H1 (cell line): ENCODE measurements at regions not wholly inside any gene's neighbourhood (a gene's known extent, or its start where the extent isn't known, plus 50 kb on each side); places are given as distances from the start of the nearest gene placed in this dataset.
"Not testable (repeated sequence)": the region's sequence is repeated elsewhere in the genome, so short reads cannot be mapped to it uniquely, and the experiment has no call there.

Source experiments
- CTCF ChIA-PET: fragments of 300-600 bp; sonication (Branson Sonifier 250); formaldehyde crosslinking; loops from one replicate; lab custom pipeline; 2021; ENCODE audit not compliant: partially characterized antibody; lab: Charles Lee
- POLR2A ChIA-PET: fragments of 300-600 bp; sonication (Branson Sonifier 250); formaldehyde crosslinking; loops from one replicate; lab custom pipeline; 2021; ENCODE audit warnings: inconsistent platforms; ENCODE audit not compliant: partially characterized antibody; lab: Charles Lee
- DNase-seq, 2 experiments: peaks; one replicate each; pipeline versions ENCODE4 v3.0.0 to v3.0.0-alpha.2; 2010 to 2022; ENCODE audit warnings: low spot score in 2 of 2, low read depth in 1 of 2, mixed read lengths in 1 of 2
- FAIRE-seq: peaks from 2 replicates; lab custom pipeline; 2011; peaks lifted over from hg19 to GRCh38; lab: Jason Lieb, UNC
- H2AFZ ChIP-seq: 2 replicates; pipeline ENCODE4 v1.8.1; 2012; ENCODE audit warnings: low read length, inconsistent platforms
- H2AK5ac ChIP-seq: 2 replicates; pipeline ENCODE4 v1.6.1; 2013; ENCODE audit warnings: low read depth, low read length
- H2BK120ac ChIP-seq: replicated peaks from 2 replicates; pipeline ENCODE3; 2013; ENCODE audit warnings: low read depth, low read length, inconsistent platforms
- H2BK12ac ChIP-seq: 2 replicates; pipeline ENCODE4 v1.6.1; 2013; ENCODE audit warnings: low read depth, low read length
- H2BK15ac ChIP-seq: 2 replicates; pipeline ENCODE4 v1.6.1; 2013; ENCODE audit warnings: low read length
- H2BK20ac ChIP-seq: 2 replicates; pipeline ENCODE4 v1.6.1; 2013; ENCODE audit warnings: low read length
- H2BK5ac ChIP-seq: 2 replicates; pipeline ENCODE4 v1.6.1; 2013; ENCODE audit warnings: low read depth, low read length
- H3K14ac ChIP-seq: 2 replicates; pipeline ENCODE4 v1.6.1; 2013; ENCODE audit warnings: inconsistent platforms; ENCODE audit not compliant: insufficient read length
- H3K18ac ChIP-seq: 2 replicates; pipeline ENCODE4 v1.6.1; 2013; ENCODE audit warnings: low read length; ENCODE audit errors: extremely low read depth
- H3K23ac ChIP-seq: 2 replicates; pipeline ENCODE4 v1.6.1; 2013; ENCODE audit warnings: inconsistent platforms; ENCODE audit not compliant: insufficient read length
- H3K23me2 ChIP-seq: 2 replicates; pipeline ENCODE4 v1.6.1; 2013; ENCODE audit warnings: low read depth, low read length
- H3K27ac ChIP-seq: 2 replicates; pipeline ENCODE4 v1.6.1; 2011; ENCODE audit warnings: low read depth, low read length, inconsistent platforms
- H3K27me3 ChIP-seq, 4 experiments: replicated peaks in 1 of 4; 1 replicate in 1 of 4; 2 replicates in 3 of 4; pipeline versions ENCODE4 v1.6.1 to v1.8.1; 2011 to 2013; ENCODE audit warnings: low read length in 3 of 4, mild to moderate bottlenecking in 3 of 4, inconsistent platforms in 2 of 4, mixed read lengths in 2 of 4, moderate library complexity in 1 of 4; ENCODE audit not compliant: control insufficient read depth in 3 of 4, insufficient read depth in 3 of 4; ENCODE audit errors: extremely low read depth in 1 of 4
- H3K36me3 ChIP-seq, 4 experiments: 2 replicates each; pipeline versions ENCODE4 v1.6.1 to v1.8.1; 2011 to 2013; ENCODE audit warnings: mild to moderate bottlenecking in 4 of 4, low read length in 3 of 4, moderate library complexity in 2 of 4, control low read depth in 1 of 4, inconsistent platforms in 1 of 4; ENCODE audit not compliant: insufficient read depth in 4 of 4, control insufficient read depth in 2 of 4
- H3K4ac ChIP-seq: replicated peaks from 2 replicates; pipeline ENCODE3; 2013; ENCODE audit warnings: low read length, low read depth, mixed read lengths, inconsistent platforms; ENCODE audit not compliant: insufficient read length
- H3K4me1 ChIP-seq, 4 experiments: replicated peaks in 1 of 4; 1 replicate in 1 of 4; 2 replicates in 3 of 4; pipeline versions ENCODE4 v1.6.1 to v1.8.1; 2011 to 2013; ENCODE audit warnings: low read length in 3 of 4, inconsistent platforms in 2 of 4, mixed read lengths in 1 of 4; ENCODE audit not compliant: insufficient read depth in 4 of 4, control insufficient read depth in 3 of 4
- H3K4me2 ChIP-seq, 2 experiments: 2 replicates each; pipeline versions ENCODE4 v1.6.1 to v1.8.1; 2011 to 2013; ENCODE audit warnings: low read depth in 2 of 2, low read length in 2 of 2, control low read depth in 1 of 2, inconsistent platforms in 1 of 2, mild to moderate bottlenecking in 1 of 2; ENCODE audit not compliant: insufficient read depth in 1 of 2
- H3K4me3 ChIP-seq, 4 experiments: fragments of 200-600, 300-600 bp in 1 of 4; sonication (generic), shearing (Covaris generic), sonication (Bioruptor Twin) in 1 of 4; 2 replicates each; pipeline versions ENCODE4 v1.5.1 to v1.8.1; 2011 to 2016; ENCODE audit warnings: low read length in 4 of 4, low read depth in 3 of 4, control low read depth in 2 of 4, inconsistent platforms in 2 of 4, mild to moderate bottlenecking in 2 of 4, mixed read lengths in 1 of 4, moderate library complexity in 1 of 4; ENCODE audit not compliant: insufficient read depth in 2 of 4; ENCODE audit errors: extremely low read depth in 1 of 4
- H3K56ac ChIP-seq: replicated peaks from 2 replicates; pipeline ENCODE3; 2013; ENCODE audit warnings: low read depth, mild to moderate bottlenecking, mixed read lengths, low read length, inconsistent platforms; ENCODE audit not compliant: insufficient read length
- H3K79me1 ChIP-seq: 2 replicates; pipeline ENCODE4 v1.6.1; 2013; ENCODE audit warnings: low read depth, low read length, control low read depth
- H3K79me2 ChIP-seq, 2 experiments: 2 replicates each; pipeline versions ENCODE4 v1.6.1 to v1.8.1; 2012 to 2013; ENCODE audit warnings: low read length in 2 of 2, mild to moderate bottlenecking in 2 of 2, inconsistent platforms in 1 of 2; ENCODE audit not compliant: insufficient read depth in 2 of 2, control insufficient read depth in 1 of 2
- H3K9ac ChIP-seq, 4 experiments: replicated peaks in 1 of 4; 1 replicate in 1 of 4; 2 replicates in 3 of 4; pipeline versions ENCODE4 v1.6.1 to v1.8.1; 2011 to 2013; ENCODE audit warnings: low read depth in 3 of 4, low read length in 3 of 4, control low read depth in 2 of 4, mild to moderate bottlenecking in 2 of 4, moderate library complexity in 2 of 4, inconsistent platforms in 1 of 4; ENCODE audit errors: extremely low read depth in 1 of 4
- H3K9me3 ChIP-seq, 2 experiments: 2 replicates each; pipeline versions ENCODE4 v1.6.1 to v1.8.1; 2012 to 2013; ENCODE audit warnings: mild to moderate bottlenecking in 2 of 2, moderate library complexity in 2 of 2, control low read depth in 1 of 2, inconsistent platforms in 1 of 2, low read depth in 1 of 2, low read length in 1 of 2, mixed read lengths in 1 of 2; ENCODE audit not compliant: insufficient read depth in 2 of 2
- H4K20me1 ChIP-seq, 2 experiments: replicated peaks in 1 of 2; 2 replicates each; pipeline versions ENCODE3 to v1.8.1; 2011 to 2013; ENCODE audit warnings: inconsistent platforms in 2 of 2, low read length in 2 of 2, mild to moderate bottlenecking in 1 of 2; ENCODE audit not compliant: insufficient read depth in 2 of 2, control insufficient read depth in 1 of 2
- H4K5ac ChIP-seq: 2 replicates; pipeline ENCODE4 v1.6.1; 2013; ENCODE audit warnings: low read length, low read depth, mixed read lengths, inconsistent platforms; ENCODE audit not compliant: insufficient read length
- H4K8ac ChIP-seq: 2 replicates; pipeline ENCODE4 v1.8.0; 2013; ENCODE audit warnings: mild to moderate bottlenecking, moderate library complexity, low read length, inconsistent platforms; ENCODE audit not compliant: insufficient read depth; ENCODE audit errors: extremely low read depth
- H4K91ac ChIP-seq: replicated peaks from 2 replicates; pipeline ENCODE3; 2013; ENCODE audit warnings: low read length, mixed read lengths, inconsistent platforms; ENCODE audit not compliant: insufficient read length
- CHD1 ChIP-seq: IDR thresholded peaks from 2 replicates; pipeline ENCODE4 v1.6.1; 2012; ENCODE audit warnings: low read depth, low read length, improper control_type of control experiment
- CREB1 ChIP-seq: IDR thresholded peaks from 2 replicates; pipeline ENCODE4 v1.6.1; 2012; ENCODE audit warnings: inconsistent platforms
- POLR2A ChIP-seq, 2 experiments: IDR thresholded peaks; 1 replicate in 1 of 2; 2 replicates in 1 of 2; pipeline ENCODE4 v1.6.1; 2011; ENCODE audit warnings: low read depth in 2 of 2, low read length in 2 of 2, mild to moderate bottlenecking in 2 of 2; ENCODE audit errors: control extremely low read depth in 1 of 2
- RAD21 ChIP-seq, 2 experiments: IDR thresholded peaks in 1 of 2; conservative IDR thresholded peaks in 1 of 2; 2 replicates each; pipeline ENCODE4 v1.6.1; 2011; ENCODE audit warnings: low read depth in 2 of 2, low read length in 2 of 2, improper control_type of control experiment in 1 of 2, inconsistent platforms in 1 of 2, mild to moderate bottlenecking in 1 of 2, moderate library complexity in 1 of 2
- RBBP5 ChIP-seq: IDR thresholded peaks from 2 replicates; pipeline ENCODE4 v1.7.1; 2012; ENCODE audit warnings: low read depth, mild to moderate bottlenecking, inconsistent platforms, low read length, moderate library complexity, borderline replicate concordance
- whole genome bisulfite sequencing, 2 experiments: shearing (Covaris generic) in 1 of 2; methylation state at CpG; one replicate each; pipeline versions ENCODE4 v1.1.6 to v1.1.7; 2013 to 2015; ENCODE audit warnings: low lambda C conversion rate in 2 of 2, mixed read lengths in 2 of 2, inconsistent platforms in 1 of 2, low coverage in 1 of 2, missing lambda C conversion rate in 1 of 2; ENCODE audit not compliant: insufficient replicate concordance in 2 of 2, insufficient coverage in 1 of 2, insufficient read length in 1 of 2; ENCODE audit errors: extremely low coverage in 1 of 2, missing lambda C conversion rate in 1 of 2; 5-methylcytosine and 5-hydroxymethylcytosine counted together
- TF ChIP-seq, protein P1 (sequence below): IDR thresholded peaks from 2 replicates; pipeline ENCODE4 v1.6.1; 2012; ENCODE audit warnings: inconsistent platforms
- TF ChIP-seq, protein P2 (sequence below): IDR thresholded peaks from 2 replicates; pipeline ENCODE4 v1.6.1; 2012; ENCODE audit warnings: inconsistent platforms

DNA sequence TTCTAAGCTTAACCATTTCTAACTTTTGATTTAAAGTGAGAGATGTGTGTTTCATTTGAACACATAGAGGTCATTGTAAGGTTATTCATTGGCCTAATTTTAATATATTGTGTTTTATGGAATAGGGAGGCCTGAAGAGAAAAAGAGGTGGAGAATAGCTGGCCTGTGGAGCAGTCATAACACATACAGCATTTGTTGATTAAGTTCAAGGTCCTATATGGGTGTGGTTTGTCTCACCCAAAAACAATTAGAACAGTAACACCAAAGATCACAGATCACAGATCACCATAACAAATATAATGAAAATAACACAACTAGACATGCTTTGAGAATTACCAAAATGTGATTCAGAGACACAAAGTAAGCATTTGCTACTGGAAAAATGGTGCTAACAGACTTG is 252.4 kb upstream of the SPOPL start (continued):
- TF ChIP-seq, protein P1, sequence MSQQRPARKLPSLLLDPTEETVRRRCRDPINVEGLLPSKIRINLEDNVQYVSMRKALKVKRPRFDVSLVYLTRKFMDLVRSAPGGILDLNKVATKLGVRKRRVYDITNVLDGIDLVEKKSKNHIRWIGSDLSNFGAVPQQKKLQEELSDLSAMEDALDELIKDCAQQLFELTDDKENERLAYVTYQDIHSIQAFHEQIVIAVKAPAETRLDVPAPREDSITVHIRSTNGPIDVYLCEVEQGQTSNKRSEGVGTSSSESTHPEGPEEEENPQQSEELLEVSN = no peak
- TF ChIP-seq CREB1 = no peak
- no peak for TF ChIP-seq RBBP5
- TF ChIP-seq CHD1 = no peak
- TF ChIP-seq, protein P2, sequence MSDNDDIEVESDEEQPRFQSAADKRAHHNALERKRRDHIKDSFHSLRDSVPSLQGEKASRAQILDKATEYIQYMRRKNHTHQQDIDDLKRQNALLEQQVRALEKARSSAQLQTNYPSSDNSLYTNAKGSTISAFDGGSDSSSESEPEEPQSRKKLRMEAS = no peak
- TF ChIP-seq RAD21 (IDR thresholded peaks at IDR 0.05 in 1 of 2, conservative IDR thresholded peaks at IDR 0.05 in 1 of 2; ENCODE audit: low read depth in 2 of 2, low read length in 2 of 2) = no peak
- no peak for TF ChIP-seq POLR2A (IDR thresholded peaks at IDR 0.05; ENCODE audit: control extremely low read depth in 1 of 2, low read depth in 2 of 2, low read length in 2 of 2)

DNA sequence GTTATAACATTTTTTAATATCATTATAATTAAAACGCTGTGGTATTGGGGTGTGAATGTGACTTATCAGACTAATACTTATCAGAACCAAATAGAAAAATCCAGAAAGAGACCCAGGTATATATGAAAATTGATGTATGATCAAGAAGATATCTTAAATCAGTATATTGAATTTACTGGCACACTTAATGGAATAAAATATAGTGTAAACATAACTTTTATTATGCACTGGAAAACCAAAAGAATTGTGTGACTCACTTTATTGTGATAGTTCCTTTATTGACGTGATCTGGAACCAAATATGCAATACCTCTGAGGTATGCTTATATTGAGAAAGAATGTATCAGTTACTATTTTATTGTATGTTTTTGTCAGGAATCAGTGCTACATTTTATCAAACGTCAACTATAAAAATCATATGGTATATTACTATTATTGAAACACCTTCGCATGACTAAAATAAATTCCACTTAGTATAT is 250.7 kb upstream of the SPOPL start:
- H4K91ac ChIP-seq, H3K4me2 ChIP-seq, H3K23me2 ChIP-seq, H3K9ac ChIP-seq, H3K27ac ChIP-seq, H3K14ac ChIP-seq, H3K56ac ChIP-seq, H3K4me3 ChIP-seq, H3K18ac ChIP-seq, H2AK5ac ChIP-seq, H3K79me2 ChIP-seq, H4K20me1 ChIP-seq, H4K5ac ChIP-seq, H2BK20ac ChIP-seq, H3K9me3 ChIP-seq, H3K36me3 ChIP-seq, H3K4ac ChIP-seq, CTCF ChIA-PET, H2BK120ac ChIP-seq, H3K79me1 ChIP-seq, H3K27me3 ChIP-seq, H2BK15ac ChIP-seq, POLR2A ChIA-PET, H2BK5ac ChIP-seq, H2AFZ ChIP-seq, FAIRE-seq, H3K23ac ChIP-seq, H2BK12ac ChIP-seq, H3K4me1 ChIP-seq, DNase-seq, H4K8ac ChIP-seq: not testable (repeated sequence)
- WGBS, 2 experiments = 89% methylated on average over 2 of the region's 4 CpGs; no CpG with 5 or more reads in 1 of the 2 experiments
